GM06990 (cell line): ENCODE measurements at regions not wholly inside any gene's neighbourhood (a gene's known extent, or its start where the extent isn't known, plus 50 kb on each side); places are given as distances from the start of the nearest gene placed in this dataset.

Experiments
- DNase-seq: peaks from one replicate; pipeline ENCODE4 v3.0.0-alpha.2; 2011; ENCODE audit not compliant: insufficient read length; ENCODE audit errors: extremely low read depth
- H3K27me3 ChIP-seq: replicated peaks from 2 replicates; pipeline ENCODE4 v1.6.0; 2011; ENCODE audit warnings: low read length; ENCODE audit not compliant: control insufficient read depth, insufficient read depth
- H3K36me3 ChIP-seq: 2 replicates; pipeline ENCODE4 v1.5.1; 2011; ENCODE audit warnings: low read length; ENCODE audit not compliant: control insufficient read depth, insufficient read depth
- H3K4me3 ChIP-seq: replicated peaks from 2 replicates; pipeline ENCODE4 v1.5.1; 2011; ENCODE audit warnings: low read depth, mild to moderate bottlenecking, control low read depth, low read length
- TF ChIP-seq, protein P1 (sequence below): IDR thresholded peaks from 2 replicates; pipeline ENCODE4 v1.5.1; 2011; ENCODE audit warnings: low read length, control low read depth, mild to moderate bottlenecking, inconsistent platforms; ENCODE audit not compliant: insufficient read depth, poor library complexity, severe bottlenecking

DNA sequence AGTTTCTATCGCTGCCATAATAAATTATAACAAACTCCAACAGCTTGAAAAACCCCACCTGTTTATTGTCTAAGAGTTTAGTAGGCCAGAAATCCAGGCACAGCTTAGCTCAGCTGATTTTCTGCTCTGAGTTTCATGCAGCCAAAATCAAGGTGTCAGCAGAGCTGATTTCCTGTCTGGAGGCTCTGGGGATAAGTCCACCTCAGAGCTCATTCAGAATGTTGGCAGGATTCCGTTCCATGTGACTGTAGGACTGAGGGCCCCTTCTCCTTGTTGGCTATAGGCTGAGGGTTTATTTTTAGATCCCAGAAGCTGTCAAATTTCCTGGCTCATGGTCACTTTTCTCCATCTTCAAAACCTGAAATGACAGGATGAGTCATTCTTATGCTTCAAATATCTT, 91.6 kb upstream of the CHODL start:
- Histone ChIP-seq H3K4me3 (no peak overlapping the region), H3K27me3 (no peaks in the 10 kb centered on the region), H3K36me3 (no peaks in the 10 kb centered on the region)
- TF ChIP-seq, protein P1, sequence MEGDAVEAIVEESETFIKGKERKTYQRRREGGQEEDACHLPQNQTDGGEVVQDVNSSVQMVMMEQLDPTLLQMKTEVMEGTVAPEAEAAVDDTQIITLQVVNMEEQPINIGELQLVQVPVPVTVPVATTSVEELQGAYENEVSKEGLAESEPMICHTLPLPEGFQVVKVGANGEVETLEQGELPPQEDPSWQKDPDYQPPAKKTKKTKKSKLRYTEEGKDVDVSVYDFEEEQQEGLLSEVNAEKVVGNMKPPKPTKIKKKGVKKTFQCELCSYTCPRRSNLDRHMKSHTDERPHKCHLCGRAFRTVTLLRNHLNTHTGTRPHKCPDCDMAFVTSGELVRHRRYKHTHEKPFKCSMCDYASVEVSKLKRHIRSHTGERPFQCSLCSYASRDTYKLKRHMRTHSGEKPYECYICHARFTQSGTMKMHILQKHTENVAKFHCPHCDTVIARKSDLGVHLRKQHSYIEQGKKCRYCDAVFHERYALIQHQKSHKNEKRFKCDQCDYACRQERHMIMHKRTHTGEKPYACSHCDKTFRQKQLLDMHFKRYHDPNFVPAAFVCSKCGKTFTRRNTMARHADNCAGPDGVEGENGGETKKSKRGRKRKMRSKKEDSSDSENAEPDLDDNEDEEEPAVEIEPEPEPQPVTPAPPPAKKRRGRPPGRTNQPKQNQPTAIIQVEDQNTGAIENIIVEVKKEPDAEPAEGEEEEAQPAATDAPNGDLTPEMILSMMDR = no peak
- DNase-seq = no peak

DNA sequence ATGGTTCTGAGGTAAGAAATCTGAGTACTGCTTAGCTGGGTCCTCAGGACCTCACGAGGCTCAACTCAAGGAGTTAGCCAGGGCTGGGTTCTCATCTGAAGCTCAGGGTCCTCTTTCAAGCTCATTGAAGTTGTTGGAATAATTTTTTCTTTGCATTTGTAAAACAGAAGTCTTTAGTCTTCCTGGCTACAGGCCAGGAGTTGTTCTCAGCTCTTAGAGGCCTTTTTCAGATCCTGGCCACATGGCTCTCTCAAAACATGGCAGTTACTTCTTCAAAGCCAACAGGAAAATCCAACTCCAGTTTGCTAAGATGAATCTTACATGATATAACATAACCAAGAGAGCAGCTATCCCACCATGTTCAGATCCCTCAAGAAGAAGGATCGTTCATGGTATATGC, 92.3 kb upstream of the CHODL start:
- no peak overlapping the region for H3K4me3 ChIP-seq
- TF ChIP-seq, protein P1 = no peak
- H3K36me3 ChIP-seq = no peaks in the 10 kb centered on the region
- H3K27me3 ChIP-seq = no peaks in the 10 kb centered on the region
- no peak for DNase-seq

DNA sequence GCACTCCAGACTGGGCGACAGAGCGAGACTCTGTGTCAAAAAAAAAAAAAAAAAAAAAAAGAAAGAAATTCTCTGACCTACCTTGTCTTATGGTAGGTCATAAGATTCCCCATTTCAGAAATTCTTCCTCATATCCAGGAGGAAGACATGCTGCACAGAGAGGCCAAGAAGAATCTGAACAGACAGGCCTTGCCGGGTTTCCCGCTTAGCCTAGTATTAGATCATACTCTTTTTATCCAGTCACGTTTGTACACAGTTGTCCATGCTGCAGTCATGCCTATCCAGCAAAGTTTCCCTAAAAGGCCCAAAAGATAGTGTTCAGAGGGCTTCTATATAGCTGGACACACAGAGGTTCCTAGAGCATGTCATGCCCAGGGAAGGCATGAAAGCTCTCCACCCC, 93.6 kb upstream of the CHODL start:
- DNase-seq = no peak
- Histone ChIP-seq H3K27me3 (no peaks in the 10 kb centered on the region), H3K36me3 (no peaks in the 10 kb centered on the region), H3K4me3 (no peak overlapping the region)
- TF ChIP-seq, protein P1 = no peak

DNA sequence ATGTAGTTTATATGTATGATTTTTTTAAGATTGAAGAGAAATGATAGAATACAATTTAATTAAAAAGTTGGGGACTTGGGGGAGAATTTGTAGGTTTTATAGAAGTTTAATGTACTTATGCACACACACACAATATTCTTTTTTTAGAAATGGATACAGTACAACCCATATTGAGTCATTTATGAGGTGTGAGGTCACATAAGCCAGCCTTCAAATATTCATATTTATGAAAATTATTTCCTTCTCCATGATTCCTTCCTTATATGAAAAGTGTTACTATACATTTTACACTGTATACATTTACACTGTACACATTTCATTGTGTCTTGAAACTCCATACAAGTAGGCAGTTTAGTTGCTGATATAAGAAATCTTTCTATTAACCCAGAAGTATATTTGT, 96.2 kb upstream of the CHODL start:
- H3K36me3 ChIP-seq = no peaks in the 10 kb centered on the region
- TF ChIP-seq, protein P1 = no peak
- H3K27me3 ChIP-seq = no peaks in the 10 kb centered on the region
- no peak for DNase-seq
- H3K4me3 ChIP-seq = no peak overlapping the region

DNA sequence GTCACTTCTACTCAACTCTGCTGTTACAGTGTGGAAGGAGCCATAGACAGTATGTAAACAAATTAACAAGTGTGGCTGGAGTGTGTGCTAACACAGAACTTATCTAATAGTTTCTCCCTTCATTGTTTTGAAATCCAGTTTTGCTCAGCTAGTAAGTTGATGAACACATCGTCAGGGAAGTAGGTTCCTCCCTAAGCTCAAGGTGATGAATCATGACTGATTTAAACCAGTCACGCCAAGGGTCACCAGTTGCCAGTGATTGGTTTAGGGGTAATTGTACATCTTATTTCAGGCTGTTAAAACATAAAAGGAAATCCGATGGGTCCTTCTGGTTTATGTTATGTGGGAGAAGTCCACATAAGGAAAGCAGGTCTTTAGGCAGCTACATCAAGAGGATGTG, 97.0 kb upstream of the CHODL start:
- no peak for DNase-seq
- Histone ChIP-seq H3K4me3 (no peak overlapping the region), H3K27me3 (no peaks in the 10 kb centered on the region), H3K36me3 (no peaks in the 10 kb centered on the region)
- TF ChIP-seq, protein P1 = no peak

DNA sequence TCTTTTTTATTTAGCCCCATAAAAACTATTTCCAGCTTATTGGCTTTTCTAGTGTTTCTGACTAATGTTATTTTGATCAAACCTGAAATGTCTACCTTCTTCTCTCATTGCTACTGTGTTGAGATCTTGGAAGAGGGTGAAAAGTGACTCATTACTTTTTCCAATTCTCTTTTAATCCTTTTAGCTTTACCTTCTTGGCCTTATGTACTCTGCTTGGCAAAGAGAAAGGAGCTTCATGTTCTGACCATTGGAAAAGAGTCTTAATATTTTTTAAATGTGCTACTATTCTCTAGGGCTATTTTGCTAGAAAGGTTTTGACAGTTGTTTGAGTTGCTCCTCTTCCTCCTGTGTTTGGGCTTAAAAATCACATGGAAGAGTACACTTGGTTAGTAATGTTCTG, 97.8 kb upstream of the CHODL start:
- Histone ChIP-seq H3K36me3 (no peaks in the 10 kb centered on the region), H3K27me3 (no peaks in the 10 kb centered on the region), H3K4me3 (no peak overlapping the region)
- TF ChIP-seq, protein P1 = no peak
- DNase-seq = no peak
